HEK293 (cell line): ENCODE measurements at regions not wholly inside any gene's neighbourhood (a gene's known extent, or its start where the extent isn't known, plus 50 kb on each side); places are given as distances from the start of the nearest gene placed in this dataset.

Experiments
- ZBTB20 ChIP-seq: fragments of 450-650 bp; formaldehyde crosslinking; IDR thresholded peaks from 2 replicates; pipeline ENCODE4 v1.5.1; 2016; ENCODE audit warnings: missing biosample characterization, missing genetic modification characterization
- ZBTB7A ChIP-seq: fragments of 450-650 bp; formaldehyde crosslinking; IDR thresholded peaks from 2 replicates; pipeline ENCODE4 v1.5.1; 2016; ENCODE audit warnings: low read depth, missing biosample characterization, missing genetic modification characterization
- ZNF558 ChIP-seq: fragments of 450-650 bp; formaldehyde crosslinking; IDR thresholded peaks from 2 replicates; pipeline ENCODE4 v1.5.1; 2016; ENCODE audit warnings: missing biosample characterization, missing genetic modification characterization
- ZNF837 ChIP-seq: fragments of 450-650 bp; formaldehyde crosslinking; IDR thresholded peaks from 2 replicates; pipeline ENCODE4 v1.5.1; 2016; ENCODE audit warnings: missing biosample characterization, missing genetic modification characterization
- TF ChIP-seq, protein P1 (sequence below): fragments of 450-650 bp; formaldehyde crosslinking; IDR thresholded peaks from 2 replicates; pipeline ENCODE4 v1.5.1; 2017; ENCODE audit warnings: missing biosample characterization, missing genetic modification characterization
- TF ChIP-seq, protein P2 (sequence below): fragments of 450-650 bp; formaldehyde crosslinking; IDR thresholded peaks from 2 replicates; pipeline ENCODE4 v1.5.1; 2016; ENCODE audit warnings: missing biosample characterization, missing genetic modification characterization

DNA sequence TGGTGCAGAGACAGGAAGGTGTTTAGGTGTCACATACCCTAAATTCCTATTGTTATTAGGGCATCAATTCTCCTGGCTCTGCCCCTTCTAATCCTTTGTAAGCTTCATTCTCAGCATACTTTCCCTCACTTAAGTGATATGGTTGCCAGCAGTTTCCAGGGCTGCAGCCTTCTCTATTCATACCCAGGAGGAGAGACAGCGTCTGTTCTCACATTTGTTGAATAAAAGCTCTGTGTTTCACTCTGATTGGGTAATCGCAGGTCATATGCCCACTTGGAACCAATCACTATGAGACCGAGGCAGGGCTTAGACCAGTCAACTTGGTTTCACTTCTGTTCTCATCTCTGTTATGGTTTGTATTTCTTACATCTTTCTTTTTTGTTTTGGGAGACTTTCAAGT is 109.6 kb upstream of the MTPN start:
- no peak for TF ChIP-seq ZBTB20 (tag by site-specific recombination)
- no peak for TF ChIP-seq ZNF558 (tag by site-specific recombination)
- TF ChIP-seq, protein P1, sequence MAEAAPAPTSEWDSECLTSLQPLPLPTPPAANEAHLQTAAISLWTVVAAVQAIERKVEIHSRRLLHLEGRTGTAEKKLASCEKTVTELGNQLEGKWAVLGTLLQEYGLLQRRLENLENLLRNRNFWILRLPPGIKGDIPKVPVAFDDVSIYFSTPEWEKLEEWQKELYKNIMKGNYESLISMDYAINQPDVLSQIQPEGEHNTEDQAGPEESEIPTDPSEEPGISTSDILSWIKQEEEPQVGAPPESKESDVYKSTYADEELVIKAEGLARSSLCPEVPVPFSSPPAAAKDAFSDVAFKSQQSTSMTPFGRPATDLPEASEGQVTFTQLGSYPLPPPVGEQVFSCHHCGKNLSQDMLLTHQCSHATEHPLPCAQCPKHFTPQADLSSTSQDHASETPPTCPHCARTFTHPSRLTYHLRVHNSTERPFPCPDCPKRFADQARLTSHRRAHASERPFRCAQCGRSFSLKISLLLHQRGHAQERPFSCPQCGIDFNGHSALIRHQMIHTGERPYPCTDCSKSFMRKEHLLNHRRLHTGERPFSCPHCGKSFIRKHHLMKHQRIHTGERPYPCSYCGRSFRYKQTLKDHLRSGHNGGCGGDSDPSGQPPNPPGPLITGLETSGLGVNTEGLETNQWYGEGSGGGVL (tag by site-specific recombination), result no peak
- TF ChIP-seq, protein P2, sequence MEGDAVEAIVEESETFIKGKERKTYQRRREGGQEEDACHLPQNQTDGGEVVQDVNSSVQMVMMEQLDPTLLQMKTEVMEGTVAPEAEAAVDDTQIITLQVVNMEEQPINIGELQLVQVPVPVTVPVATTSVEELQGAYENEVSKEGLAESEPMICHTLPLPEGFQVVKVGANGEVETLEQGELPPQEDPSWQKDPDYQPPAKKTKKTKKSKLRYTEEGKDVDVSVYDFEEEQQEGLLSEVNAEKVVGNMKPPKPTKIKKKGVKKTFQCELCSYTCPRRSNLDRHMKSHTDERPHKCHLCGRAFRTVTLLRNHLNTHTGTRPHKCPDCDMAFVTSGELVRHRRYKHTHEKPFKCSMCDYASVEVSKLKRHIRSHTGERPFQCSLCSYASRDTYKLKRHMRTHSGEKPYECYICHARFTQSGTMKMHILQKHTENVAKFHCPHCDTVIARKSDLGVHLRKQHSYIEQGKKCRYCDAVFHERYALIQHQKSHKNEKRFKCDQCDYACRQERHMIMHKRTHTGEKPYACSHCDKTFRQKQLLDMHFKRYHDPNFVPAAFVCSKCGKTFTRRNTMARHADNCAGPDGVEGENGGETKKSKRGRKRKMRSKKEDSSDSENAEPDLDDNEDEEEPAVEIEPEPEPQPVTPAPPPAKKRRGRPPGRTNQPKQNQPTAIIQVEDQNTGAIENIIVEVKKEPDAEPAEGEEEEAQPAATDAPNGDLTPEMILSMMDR (tag by site-specific recombination), result no peak
- no peak for TF ChIP-seq ZNF837
- TF ChIP-seq ZBTB7A (tag by site-specific recombination), result no peak
